B cell (primary cell): ENCODE measurements at regions not wholly inside any gene's neighbourhood (a gene's known extent, or its start where the extent isn't known, plus 50 kb on each side); places are given as distances from the start of the nearest gene placed in this dataset.

ENCODE experiments used
- CTCF ChIP-seq: fragments of 200-600 bp; IDR thresholded peaks from one replicate; pipeline ENCODE4 v1.8.0; 2022; ENCODE audit warnings: antibody characterized with exemption, mild to moderate bottlenecking
- EZH2 ChIP-seq: IDR thresholded peaks from 2 replicates; pipeline ENCODE4 v1.6.1; 2012; ENCODE audit warnings: borderline replicate concordance, low read depth, mild to moderate bottlenecking, moderate library complexity, low read length; ENCODE audit not compliant: insufficient read depth, poor library complexity, severe bottlenecking

GRCh38 chr13:25001476-25002206 lies 94.3 kb upstream of the PABPC3 start:
- no peak for TF ChIP-seq CTCF
- TF ChIP-seq EZH2 = no peak
